ENCODE measurements at regions not wholly inside any gene's neighbourhood (a gene's known extent, or its start where the extent isn't known, plus 50 kb on each side); places are given as distances from the start of the nearest gene placed in this dataset.

DNA sequence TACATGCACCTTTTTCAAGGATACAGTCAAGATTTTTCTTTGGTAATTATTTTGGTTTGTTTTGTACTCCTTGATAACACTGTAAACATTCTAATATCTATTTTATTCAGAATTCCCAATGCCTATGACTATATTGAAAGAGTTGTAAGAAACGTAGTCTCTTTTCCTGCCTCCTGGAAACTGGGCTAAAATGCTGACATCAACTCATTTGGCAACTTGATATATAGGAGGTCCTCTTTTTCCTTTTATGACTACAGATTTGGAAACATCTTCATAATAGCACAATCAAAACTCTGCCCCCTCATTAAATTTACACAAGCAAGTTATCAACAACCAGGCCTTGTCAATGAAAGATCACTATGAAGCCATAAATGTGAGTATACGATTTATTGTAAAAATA lies 422.3 kb upstream of the PCDH15 start:
- Histone ChIP-seq H3K9ac (ENCODE audit: low read length) (no peak overlapping the region), H4K20me1 (ENCODE audit: insufficient read depth) (no peaks in the 10 kb centered on the region), H3K4me3 (ENCODE audit: low read length) (no peak overlapping the region), H3F3A (ENCODE audit: insufficient read depth, low read length, poor library complexity, severe bottlenecking) (no peaks in the 10 kb centered on the region), H3K4me2 (ENCODE audit: low read length) (no peak overlapping the region), H3K27me3 (ENCODE audit: insufficient read depth, low read depth, low read length) (no peaks in the 10 kb centered on the region), H3K79me2 (replicated peaks; ENCODE audit: insufficient read depth, low read length) (no peaks in the 10 kb centered on the region), H3K9me2 (ENCODE audit: insufficient read depth, low read length) (no peaks in the 10 kb centered on the region), H3K36me3 (ENCODE audit: insufficient read depth, low read length) (no peaks in the 10 kb centered on the region), H3K27ac (ENCODE audit: low read length) (no peak overlapping the region), H2AFZ (ENCODE audit: low read depth, low read length) (no peak overlapping the region), H3K9me3 (ENCODE audit: low read length) (no peaks in the 10 kb centered on the region)
- TF ChIP-seq, protein P1, sequence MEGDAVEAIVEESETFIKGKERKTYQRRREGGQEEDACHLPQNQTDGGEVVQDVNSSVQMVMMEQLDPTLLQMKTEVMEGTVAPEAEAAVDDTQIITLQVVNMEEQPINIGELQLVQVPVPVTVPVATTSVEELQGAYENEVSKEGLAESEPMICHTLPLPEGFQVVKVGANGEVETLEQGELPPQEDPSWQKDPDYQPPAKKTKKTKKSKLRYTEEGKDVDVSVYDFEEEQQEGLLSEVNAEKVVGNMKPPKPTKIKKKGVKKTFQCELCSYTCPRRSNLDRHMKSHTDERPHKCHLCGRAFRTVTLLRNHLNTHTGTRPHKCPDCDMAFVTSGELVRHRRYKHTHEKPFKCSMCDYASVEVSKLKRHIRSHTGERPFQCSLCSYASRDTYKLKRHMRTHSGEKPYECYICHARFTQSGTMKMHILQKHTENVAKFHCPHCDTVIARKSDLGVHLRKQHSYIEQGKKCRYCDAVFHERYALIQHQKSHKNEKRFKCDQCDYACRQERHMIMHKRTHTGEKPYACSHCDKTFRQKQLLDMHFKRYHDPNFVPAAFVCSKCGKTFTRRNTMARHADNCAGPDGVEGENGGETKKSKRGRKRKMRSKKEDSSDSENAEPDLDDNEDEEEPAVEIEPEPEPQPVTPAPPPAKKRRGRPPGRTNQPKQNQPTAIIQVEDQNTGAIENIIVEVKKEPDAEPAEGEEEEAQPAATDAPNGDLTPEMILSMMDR (IDR thresholded peaks at IDR 0.05; ENCODE audit: poor library complexity, severe bottlenecking) = no peak
- TF ChIP-seq EZH2 (IDR thresholded peaks at IDR 0.05; ENCODE audit: borderline replicate concordance, insufficient read depth, low read length, poor library complexity, severe bottlenecking) (no peak), TAF1 (IDR thresholded peaks at IDR 0.05; ENCODE audit: low read depth) (no peak), MXI1 (conservative IDR thresholded peaks at IDR 0.05; ENCODE audit: poor library complexity, severe bottlenecking) (no peak), RAD21 (conservative IDR thresholded peaks at IDR 0.05) (no peak), EP300 (conservative IDR thresholded peaks at IDR 0.05; ENCODE audit: poor library complexity, severe bottlenecking) (no peak), SMC3 (conservative IDR thresholded peaks at IDR 0.05; ENCODE audit: poor library complexity) (no peak)
- TF ChIP-seq, protein P2, sequence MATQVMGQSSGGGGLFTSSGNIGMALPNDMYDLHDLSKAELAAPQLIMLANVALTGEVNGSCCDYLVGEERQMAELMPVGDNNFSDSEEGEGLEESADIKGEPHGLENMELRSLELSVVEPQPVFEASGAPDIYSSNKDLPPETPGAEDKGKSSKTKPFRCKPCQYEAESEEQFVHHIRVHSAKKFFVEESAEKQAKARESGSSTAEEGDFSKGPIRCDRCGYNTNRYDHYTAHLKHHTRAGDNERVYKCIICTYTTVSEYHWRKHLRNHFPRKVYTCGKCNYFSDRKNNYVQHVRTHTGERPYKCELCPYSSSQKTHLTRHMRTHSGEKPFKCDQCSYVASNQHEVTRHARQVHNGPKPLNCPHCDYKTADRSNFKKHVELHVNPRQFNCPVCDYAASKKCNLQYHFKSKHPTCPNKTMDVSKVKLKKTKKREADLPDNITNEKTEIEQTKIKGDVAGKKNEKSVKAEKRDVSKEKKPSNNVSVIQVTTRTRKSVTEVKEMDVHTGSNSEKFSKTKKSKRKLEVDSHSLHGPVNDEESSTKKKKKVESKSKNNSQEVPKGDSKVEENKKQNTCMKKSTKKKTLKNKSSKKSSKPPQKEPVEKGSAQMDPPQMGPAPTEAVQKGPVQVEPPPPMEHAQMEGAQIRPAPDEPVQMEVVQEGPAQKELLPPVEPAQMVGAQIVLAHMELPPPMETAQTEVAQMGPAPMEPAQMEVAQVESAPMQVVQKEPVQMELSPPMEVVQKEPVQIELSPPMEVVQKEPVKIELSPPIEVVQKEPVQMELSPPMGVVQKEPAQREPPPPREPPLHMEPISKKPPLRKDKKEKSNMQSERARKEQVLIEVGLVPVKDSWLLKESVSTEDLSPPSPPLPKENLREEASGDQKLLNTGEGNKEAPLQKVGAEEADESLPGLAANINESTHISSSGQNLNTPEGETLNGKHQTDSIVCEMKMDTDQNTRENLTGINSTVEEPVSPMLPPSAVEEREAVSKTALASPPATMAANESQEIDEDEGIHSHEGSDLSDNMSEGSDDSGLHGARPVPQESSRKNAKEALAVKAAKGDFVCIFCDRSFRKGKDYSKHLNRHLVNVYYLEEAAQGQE (IDR thresholded peaks at IDR 0.05; ENCODE audit: borderline replicate concordance) = no peak

DNA sequence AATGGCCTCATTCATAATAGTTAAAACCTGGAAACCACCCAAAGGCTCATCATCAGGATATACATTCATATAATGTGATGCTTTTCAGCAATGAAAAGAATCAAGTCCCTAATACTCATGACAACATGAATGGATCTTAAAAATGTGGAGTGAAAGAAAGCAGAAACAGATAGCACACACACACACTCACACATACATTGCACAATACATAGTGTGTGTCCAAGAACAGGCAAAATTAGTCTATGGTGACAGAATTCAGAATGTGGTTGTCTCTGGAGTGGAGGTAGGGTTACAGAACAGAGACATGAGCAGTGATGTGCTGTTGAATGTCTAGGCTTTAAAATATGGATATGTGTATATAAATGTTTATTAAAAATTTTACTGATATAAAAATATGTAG lies 419.9 kb upstream of the PCDH15 start:
- H3K9me3 ChIP-seq (ENCODE audit: low read length) = no peaks in the 10 kb centered on the region
- H3K27me3 ChIP-seq (ENCODE audit: insufficient read depth, low read depth, low read length) = no peaks in the 10 kb centered on the region
- no peaks in the 10 kb centered on the region for H3K9me2 ChIP-seq (ENCODE audit: insufficient read depth, low read length)
- no peak overlapping the region for H3K9ac ChIP-seq (ENCODE audit: low read length)
- no peaks in the 10 kb centered on the region for H3K79me2 ChIP-seq (replicated peaks; ENCODE audit: insufficient read depth, low read length)
- H4K20me1 ChIP-seq (ENCODE audit: insufficient read depth) = no peaks in the 10 kb centered on the region
- H3K27ac ChIP-seq (ENCODE audit: low read length) = no peak overlapping the region
- no peaks in the 10 kb centered on the region for H3F3A ChIP-seq (ENCODE audit: insufficient read depth, low read length, poor library complexity, severe bottlenecking)
- no peaks in the 10 kb centered on the region for H3K36me3 ChIP-seq (ENCODE audit: insufficient read depth, low read length)
- no peak overlapping the region for H3K4me2 ChIP-seq (ENCODE audit: low read length)
- TF ChIP-seq, protein P1 (IDR thresholded peaks at IDR 0.05; ENCODE audit: poor library complexity, severe bottlenecking) = no peak
- no peak for TF ChIP-seq SMC3 (conservative IDR thresholded peaks at IDR 0.05; ENCODE audit: poor library complexity)
- no peak for TF ChIP-seq EZH2 (IDR thresholded peaks at IDR 0.05; ENCODE audit: borderline replicate concordance, insufficient read depth, low read length, poor library complexity, severe bottlenecking)
- TF ChIP-seq, protein P2 (IDR thresholded peaks at IDR 0.05; ENCODE audit: borderline replicate concordance) = no peak
- no peak for TF ChIP-seq POLR2AphosphoS5 (IDR thresholded peaks at IDR 0.05)
- TF ChIP-seq RAD21 (conservative IDR thresholded peaks at IDR 0.05) = no peak
- no peak for TF ChIP-seq MXI1 (conservative IDR thresholded peaks at IDR 0.05; ENCODE audit: poor library complexity, severe bottlenecking)
- no peak for TF ChIP-seq EP300 (conservative IDR thresholded peaks at IDR 0.05; ENCODE audit: poor library complexity, severe bottlenecking)
- TF ChIP-seq TAF1 (IDR thresholded peaks at IDR 0.05; ENCODE audit: low read depth) = no peak
- no peak overlapping the region for H3K4me3 ChIP-seq (ENCODE audit: low read length)
- H2AFZ ChIP-seq (ENCODE audit: low read depth, low read length) = no peak overlapping the region

Data from neural cell (in vitro differentiated cells).